Osteoblast (primary cell): ENCODE measurements at regions not wholly inside any gene's neighbourhood (a gene's known extent, or its start where the extent isn't known, plus 50 kb on each side); places are given as distances from the start of the nearest gene placed in this dataset.

Experiments used
- DNase-seq: peaks from one replicate; pipeline ENCODE4 v3.0.0; 2011; ENCODE audit warnings: low spot score, mixed read lengths; ENCODE audit not compliant: insufficient read length; ENCODE audit errors: missing footprints
- H2AFZ ChIP-seq: 2 replicates; pipeline ENCODE4 v1.6.0; 2011; ENCODE audit warnings: mild to moderate bottlenecking, low read length
- H3K27ac ChIP-seq: 2 replicates; pipeline ENCODE4 v1.5.1; 2011; ENCODE audit warnings: mild to moderate bottlenecking, low read depth, low read length, moderate library complexity
- H3K27me3 ChIP-seq: 2 replicates; pipeline ENCODE4 v1.6.0; 2012; ENCODE audit warnings: mild to moderate bottlenecking, control low read depth, inconsistent platforms, low read length, moderate library complexity; ENCODE audit not compliant: insufficient read depth
- H3K36me3 ChIP-seq: 2 replicates; pipeline ENCODE4 v1.5.1; 2011; ENCODE audit warnings: mild to moderate bottlenecking, low read length, control low read depth, moderate library complexity; ENCODE audit not compliant: insufficient read depth
- H3K4me1 ChIP-seq: 2 replicates; pipeline ENCODE4 v1.5.1; 2011; ENCODE audit warnings: mild to moderate bottlenecking, low read length, control low read depth, moderate library complexity; ENCODE audit not compliant: insufficient read depth
- H3K4me2 ChIP-seq: 2 replicates; pipeline ENCODE4 v1.6.0; 2011; ENCODE audit warnings: mild to moderate bottlenecking, low read length; ENCODE audit not compliant: insufficient read depth
- H3K4me3 ChIP-seq: fragments of 200-600 bp; sonication (generic); 3 replicates; pipeline ENCODE4 v1.5.1; 2012; ENCODE audit warnings: mild to moderate bottlenecking, low read length, inconsistent platforms; ENCODE audit not compliant: insufficient read depth
- H3K79me2 ChIP-seq: 2 replicates; pipeline ENCODE4 v1.6.0; 2012; ENCODE audit warnings: mild to moderate bottlenecking, low read length, control low read depth, inconsistent platforms; ENCODE audit not compliant: insufficient read depth
- H3K9me3 ChIP-seq: 2 replicates; pipeline ENCODE4 v1.5.1; 2011; ENCODE audit warnings: low read depth, low read length, control low read depth
- H4K20me1 ChIP-seq: 2 replicates; pipeline ENCODE4 v1.6.0; 2012; ENCODE audit warnings: mild to moderate bottlenecking, low read length, control low read depth; ENCODE audit not compliant: insufficient read depth
- TF ChIP-seq, protein P1 (sequence below): IDR thresholded peaks from 2 replicates; pipeline ENCODE4 v1.5.1; 2011; ENCODE audit warnings: mild to moderate bottlenecking, low read depth, low read length, moderate library complexity; ENCODE audit errors: extremely low read depth

GRCh38 chr4:154033921-154034320 is 245.0 kb upstream of the SFRP2 start:
- Histone ChIP-seq H3K4me1 (no peaks in the 10 kb centered on the region), H2AFZ (no peak overlapping the region), H3K79me2 (no peaks in the 10 kb centered on the region), H3K9me3 (no peaks in the 10 kb centered on the region), H3K4me3 (no peak overlapping the region), H3K27ac (no peak overlapping the region), H3K4me2 (no peak overlapping the region), H4K20me1 (no peaks in the 10 kb centered on the region), H3K27me3 (no peaks in the 10 kb centered on the region), H3K36me3 (no peaks in the 10 kb centered on the region)
- DNase-seq: no peak
- TF ChIP-seq, protein P1, sequence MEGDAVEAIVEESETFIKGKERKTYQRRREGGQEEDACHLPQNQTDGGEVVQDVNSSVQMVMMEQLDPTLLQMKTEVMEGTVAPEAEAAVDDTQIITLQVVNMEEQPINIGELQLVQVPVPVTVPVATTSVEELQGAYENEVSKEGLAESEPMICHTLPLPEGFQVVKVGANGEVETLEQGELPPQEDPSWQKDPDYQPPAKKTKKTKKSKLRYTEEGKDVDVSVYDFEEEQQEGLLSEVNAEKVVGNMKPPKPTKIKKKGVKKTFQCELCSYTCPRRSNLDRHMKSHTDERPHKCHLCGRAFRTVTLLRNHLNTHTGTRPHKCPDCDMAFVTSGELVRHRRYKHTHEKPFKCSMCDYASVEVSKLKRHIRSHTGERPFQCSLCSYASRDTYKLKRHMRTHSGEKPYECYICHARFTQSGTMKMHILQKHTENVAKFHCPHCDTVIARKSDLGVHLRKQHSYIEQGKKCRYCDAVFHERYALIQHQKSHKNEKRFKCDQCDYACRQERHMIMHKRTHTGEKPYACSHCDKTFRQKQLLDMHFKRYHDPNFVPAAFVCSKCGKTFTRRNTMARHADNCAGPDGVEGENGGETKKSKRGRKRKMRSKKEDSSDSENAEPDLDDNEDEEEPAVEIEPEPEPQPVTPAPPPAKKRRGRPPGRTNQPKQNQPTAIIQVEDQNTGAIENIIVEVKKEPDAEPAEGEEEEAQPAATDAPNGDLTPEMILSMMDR: no peak

DNA sequence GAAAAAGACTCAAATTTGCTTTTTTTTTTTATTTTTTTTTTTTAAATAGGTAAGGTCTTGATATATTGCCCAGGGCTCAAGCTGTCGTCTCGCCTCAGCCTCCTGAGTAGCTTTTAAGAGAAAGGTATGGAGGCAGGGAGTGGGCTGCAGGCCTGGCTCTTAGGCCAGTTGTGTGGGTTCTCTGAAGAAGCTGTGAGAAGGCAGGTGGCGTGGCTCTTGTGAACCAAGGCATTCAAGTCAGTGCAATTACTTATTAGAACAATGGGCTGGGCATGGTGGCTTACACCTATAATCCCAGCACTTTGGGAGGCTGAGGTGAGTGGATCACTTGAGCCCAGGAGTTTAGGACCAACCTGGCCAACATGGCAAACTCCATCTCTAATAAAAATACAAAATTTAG is 244.0 kb upstream of the SFRP2 start:
- Histone ChIP-seq H3K36me3 (no peaks in the 10 kb centered on the region), H3K27me3 (no peaks in the 10 kb centered on the region), H3K27ac (no peak overlapping the region), H3K9me3 (no peaks in the 10 kb centered on the region), H3K4me1 (no peaks in the 10 kb centered on the region), H4K20me1 (no peaks in the 10 kb centered on the region), H3K79me2 (no peaks in the 10 kb centered on the region), H3K4me2 (no peak overlapping the region), H2AFZ (no peak overlapping the region), H3K4me3 (no peak overlapping the region)
- TF ChIP-seq, protein P1: no peak
- no peak for DNase-seq

- DNase-seq: no peak
- Histone ChIP-seq H3K4me2 (no peak overlapping the region), H3K27me3 (no peaks in the 10 kb centered on the region), H2AFZ (no peak overlapping the region), H3K27ac (no peak overlapping the region), H3K4me1 (no peaks in the 10 kb centered on the region), H3K79me2 (no peaks in the 10 kb centered on the region), H3K36me3 (no peaks in the 10 kb centered on the region), H4K20me1 (no peaks in the 10 kb centered on the region), H3K4me3 (no peak overlapping the region), H3K9me3 (no peaks in the 10 kb centered on the region)
- TF ChIP-seq, protein P1: no peak
These were observed 241.9 kb upstream of the SFRP2 start for GRCh38 chr4:154030746-154031145.

DNA sequence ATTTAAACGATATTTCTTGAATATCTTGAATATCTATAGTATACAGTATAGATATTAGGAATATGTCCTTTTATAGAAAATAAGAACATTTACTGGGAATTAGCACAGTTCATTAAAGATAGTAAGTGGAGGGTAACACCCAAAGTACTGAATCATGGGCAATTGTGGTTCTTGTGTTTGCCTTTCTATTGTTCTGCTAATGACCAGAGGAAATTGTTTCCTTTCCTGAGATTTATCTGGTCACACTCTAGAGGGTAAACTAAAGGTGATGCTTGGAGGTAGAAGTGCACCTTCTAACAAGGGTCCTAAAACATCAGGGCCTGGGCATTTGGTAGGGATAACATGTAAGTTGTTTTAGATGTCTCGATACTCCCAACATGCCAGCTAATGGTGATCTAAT is 241.3 kb upstream of the SFRP2 start:
- no peaks in the 10 kb centered on the region for H3K9me3 ChIP-seq
- no peaks in the 10 kb centered on the region for H3K27me3 ChIP-seq
- TF ChIP-seq, protein P1: no peak
- DNase-seq: no peak
- no peak overlapping the region for H3K27ac ChIP-seq
- H2AFZ ChIP-seq: no peak overlapping the region
- no peaks in the 10 kb centered on the region for H4K20me1 ChIP-seq
- no peaks in the 10 kb centered on the region for H3K4me1 ChIP-seq
- no peak overlapping the region for H3K4me3 ChIP-seq
- H3K36me3 ChIP-seq: no peaks in the 10 kb centered on the region
- H3K79me2 ChIP-seq: no peaks in the 10 kb centered on the region
- H3K4me2 ChIP-seq: no peak overlapping the region
